Brain microvascular endothelial cell (primary cell): ENCODE measurements at regions not wholly inside any gene's neighbourhood (a gene's known extent, or its start where the extent isn't known, plus 50 kb on each side); places are given as distances from the start of the nearest gene placed in this dataset.

Experiments
- DNase-seq: peaks from one replicate; pipeline ENCODE4 v3.0.0-alpha.2; 2020
- H3K27ac ChIP-seq: fragments of 250-450 bp; sonication (Bioruptor Pico); 2 replicates; pipeline ENCODE4 v1.5.1; 2020; ENCODE audit warnings: mild to moderate bottlenecking, moderate library complexity
- H3K27me3 ChIP-seq: fragments of 250-450 bp; sonication (Bioruptor Pico); replicated peaks from 2 replicates; pipeline ENCODE4 v1.5.1; 2020; ENCODE audit warnings: mild to moderate bottlenecking
- H3K36me3 ChIP-seq: fragments of 250-450 bp; sonication (Bioruptor Pico); replicated peaks from 2 replicates; pipeline ENCODE4 v1.5.1; 2020; ENCODE audit warnings: mild to moderate bottlenecking
- H3K4me3 ChIP-seq: 2 replicates; pipeline ENCODE4 v1.5.1; 2011; ENCODE audit warnings: low read depth, mild to moderate bottlenecking, control low read depth, low read length, moderate library complexity
- in situ Hi-C: cut with HindIII; loops from 2 replicates; pipeline ENCODE4 v1.10.0; 2017; ENCODE audit warnings: low sequenced_read_pairs, low pct_ligation_motif_present
- TF ChIP-seq, protein P1 (sequence below): IDR thresholded peaks from 2 replicates; pipeline ENCODE4 v1.5.1; 2011; ENCODE audit warnings: low read depth, mild to moderate bottlenecking, moderate library complexity, low read length, control low read depth, inconsistent platforms; ENCODE audit errors: missing control alignments

DNA sequence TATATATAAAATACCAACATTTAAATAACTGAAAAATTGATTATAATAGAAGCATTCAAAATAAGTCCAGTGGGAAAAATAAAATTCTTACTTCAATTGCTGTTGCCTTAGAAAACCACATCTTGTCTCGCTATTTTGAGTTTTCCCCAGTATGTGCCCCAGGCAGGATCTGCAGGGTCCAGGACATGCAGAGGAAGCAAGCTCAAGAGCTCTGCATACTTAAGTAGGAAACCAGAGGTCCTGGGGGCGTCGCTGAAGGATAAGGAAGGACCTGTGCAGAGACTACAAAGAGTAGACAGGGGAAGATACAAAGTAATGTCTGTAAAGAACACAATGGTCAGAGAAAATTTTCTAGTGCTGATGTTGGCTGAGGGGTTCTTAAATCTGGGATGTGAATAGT is 310.5 kb upstream of the EMCN start:
- Histone ChIP-seq H3K27ac (no peak overlapping the region), H3K36me3 (no peaks in the 10 kb centered on the region), H3K4me3 (no peak overlapping the region), H3K27me3 (no peaks in the 10 kb centered on the region)
- TF ChIP-seq, protein P1, sequence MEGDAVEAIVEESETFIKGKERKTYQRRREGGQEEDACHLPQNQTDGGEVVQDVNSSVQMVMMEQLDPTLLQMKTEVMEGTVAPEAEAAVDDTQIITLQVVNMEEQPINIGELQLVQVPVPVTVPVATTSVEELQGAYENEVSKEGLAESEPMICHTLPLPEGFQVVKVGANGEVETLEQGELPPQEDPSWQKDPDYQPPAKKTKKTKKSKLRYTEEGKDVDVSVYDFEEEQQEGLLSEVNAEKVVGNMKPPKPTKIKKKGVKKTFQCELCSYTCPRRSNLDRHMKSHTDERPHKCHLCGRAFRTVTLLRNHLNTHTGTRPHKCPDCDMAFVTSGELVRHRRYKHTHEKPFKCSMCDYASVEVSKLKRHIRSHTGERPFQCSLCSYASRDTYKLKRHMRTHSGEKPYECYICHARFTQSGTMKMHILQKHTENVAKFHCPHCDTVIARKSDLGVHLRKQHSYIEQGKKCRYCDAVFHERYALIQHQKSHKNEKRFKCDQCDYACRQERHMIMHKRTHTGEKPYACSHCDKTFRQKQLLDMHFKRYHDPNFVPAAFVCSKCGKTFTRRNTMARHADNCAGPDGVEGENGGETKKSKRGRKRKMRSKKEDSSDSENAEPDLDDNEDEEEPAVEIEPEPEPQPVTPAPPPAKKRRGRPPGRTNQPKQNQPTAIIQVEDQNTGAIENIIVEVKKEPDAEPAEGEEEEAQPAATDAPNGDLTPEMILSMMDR, result no peak
- in situ Hi-C loops, result no loop called here
- DNase-seq, result no peak

DNA sequence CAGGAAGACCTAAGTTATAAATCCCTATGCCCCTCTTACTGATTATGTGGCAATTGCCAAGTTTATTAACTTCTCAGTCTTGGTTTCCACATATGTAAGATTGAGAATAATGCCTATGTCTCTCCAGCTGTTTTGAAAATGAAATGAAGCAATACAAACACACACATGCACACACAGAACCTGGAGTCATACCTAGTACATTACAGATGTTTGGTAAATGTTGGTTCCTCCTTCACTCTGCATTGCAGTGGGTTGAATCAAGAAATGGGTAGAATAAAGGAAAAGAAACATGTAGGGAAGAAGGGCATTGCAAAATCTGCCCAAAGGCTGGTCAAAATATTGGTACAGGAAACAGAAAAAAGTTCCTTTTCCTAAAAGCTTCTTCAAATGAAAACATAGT is 309.9 kb upstream of the EMCN start:
- in situ Hi-C loops, result no loop called here
- Histone ChIP-seq H3K27me3 (no peaks in the 10 kb centered on the region), H3K4me3 (no peak overlapping the region), H3K27ac (no peak overlapping the region), H3K36me3 (no peaks in the 10 kb centered on the region)
- DNase-seq, result no peak
- TF ChIP-seq, protein P1, result no peak

DNA sequence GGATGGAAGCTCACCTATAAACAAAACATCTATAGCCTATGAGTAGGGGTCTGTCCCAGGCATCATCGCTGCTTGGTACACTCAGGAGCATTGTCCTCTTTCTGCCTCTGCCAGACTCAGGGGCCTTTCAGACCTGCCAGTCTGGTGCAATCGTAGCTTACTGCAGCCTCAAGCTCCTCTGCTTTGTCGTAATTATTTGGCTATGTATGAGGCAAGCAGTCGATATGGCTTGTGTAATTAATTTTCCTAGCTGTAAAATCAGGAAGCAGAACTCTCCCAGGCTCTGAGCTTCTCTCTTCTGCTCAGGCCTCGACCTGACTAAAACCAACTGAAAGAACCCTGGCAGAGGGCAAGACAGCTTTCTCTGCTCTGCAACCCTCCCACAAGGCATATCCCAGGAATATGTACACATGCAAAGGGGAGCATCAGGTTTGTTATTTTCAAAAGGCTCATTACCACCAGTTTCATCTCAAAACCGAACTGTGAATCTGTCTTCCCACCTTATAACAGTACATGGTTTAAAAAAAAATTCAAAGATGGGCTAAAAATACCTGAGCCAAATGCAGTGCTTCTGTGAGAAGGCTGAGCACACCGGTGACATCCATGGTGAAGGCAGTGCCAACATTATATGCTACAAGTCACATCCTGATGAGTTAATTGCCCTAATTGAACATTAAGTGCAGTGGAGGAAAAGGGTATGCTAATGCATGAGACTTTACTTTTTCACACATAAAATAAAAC is 309.2 kb upstream of the EMCN start:
- Histone ChIP-seq H3K27ac (no peak overlapping the region), H3K36me3 (no peaks in the 10 kb centered on the region), H3K27me3 (no peaks in the 10 kb centered on the region), H3K4me3 (no peak overlapping the region)
- TF ChIP-seq, protein P1, result no peak
- DNase-seq, result no peak
- in situ Hi-C loops, result no loop called here

DNA sequence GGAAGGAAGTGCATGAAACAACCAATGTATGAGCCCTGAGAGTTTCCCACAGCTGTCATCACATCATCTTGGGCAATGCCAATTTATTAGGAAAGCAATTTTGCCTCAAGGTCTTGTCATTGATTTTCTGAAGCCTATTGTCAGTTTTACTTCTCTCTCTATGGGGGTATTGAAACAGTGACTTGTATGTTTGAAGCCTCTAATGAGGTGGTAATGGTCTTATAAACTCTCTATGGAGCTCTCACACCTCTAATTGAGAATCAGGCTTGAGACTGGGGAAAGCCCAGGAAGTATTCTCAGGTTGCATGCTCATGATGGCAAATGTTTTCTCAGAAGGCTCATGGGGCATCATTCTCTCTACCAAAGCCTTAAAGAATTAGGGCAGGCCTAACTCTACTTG is 308.2 kb upstream of the EMCN start:
- in situ Hi-C loops, result no loop called here
- no peak overlapping the region for H3K27ac ChIP-seq
- no peak overlapping the region for H3K4me3 ChIP-seq
- DNase-seq, result no peak
- TF ChIP-seq, protein P1, result no peak
- H3K27me3 ChIP-seq, result no peaks in the 10 kb centered on the region
- no peaks in the 10 kb centered on the region for H3K36me3 ChIP-seq

DNA sequence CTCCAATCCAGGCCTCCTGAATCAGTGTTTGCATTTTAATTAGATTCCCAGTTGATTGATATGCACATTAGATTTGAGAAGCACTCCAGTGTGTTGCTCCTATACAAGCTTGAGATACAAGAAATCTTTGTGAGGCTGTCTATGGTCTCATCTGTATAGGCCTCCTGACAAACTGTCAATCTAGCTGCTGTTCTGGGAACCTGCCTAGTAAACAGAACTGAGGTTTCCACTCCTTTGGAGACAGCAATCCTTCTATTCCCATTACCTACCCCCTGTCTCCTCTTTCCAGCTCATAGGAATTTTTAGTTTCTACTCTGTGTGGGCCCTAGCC is 306.1 kb upstream of the EMCN start:
- H3K4me3 ChIP-seq, result no peak overlapping the region
- TF ChIP-seq, protein P1, result no peak
- no peaks in the 10 kb centered on the region for H3K36me3 ChIP-seq
- no peaks in the 10 kb centered on the region for H3K27me3 ChIP-seq
- DNase-seq, result no peak
- in situ Hi-C loops, result no loop called here
- no peak overlapping the region for H3K27ac ChIP-seq
